WTC11 (cell line): ENCODE measurements at regions not wholly inside any gene's neighbourhood (a gene's known extent, or its start where the extent isn't known, plus 50 kb on each side); places are given as distances from the start of the nearest gene placed in this dataset.

Experiments used
- ATF3 ChIP-seq: sonication (generic); formaldehyde crosslinking; conservative IDR thresholded peaks from 2 replicates; pipeline ENCODE4 v1.8.1; 2022; ENCODE audit warnings: mild to moderate bottlenecking, missing genetic modification reagents
- CREB1 ChIP-seq: sonication (generic); formaldehyde crosslinking; IDR thresholded peaks from 2 replicates; pipeline ENCODE4 v1.8.0; 2023; ENCODE audit warnings: mild to moderate bottlenecking, missing genetic modification reagents
- CTCF ChIP-seq: fragments of 200-600 bp; IDR thresholded peaks from 2 replicates; pipeline ENCODE4 v1.8.0; 2022; ENCODE audit warnings: antibody characterized with exemption
- NFATC4 ChIP-seq: fragments of 250-450 bp; sonication (Bioruptor Pico); IDR thresholded peaks from 2 replicates; pipeline ENCODE4 v1.9.0; 2021; ENCODE audit warnings: mild to moderate bottlenecking
- SP1 ChIP-seq: sonication (generic); formaldehyde crosslinking; conservative IDR thresholded peaks from 2 replicates; pipeline ENCODE4 v1.8.1; 2022; ENCODE audit warnings: missing genetic modification reagents
- USF2 ChIP-seq: sonication (generic); formaldehyde crosslinking; IDR thresholded peaks from 2 replicates; pipeline ENCODE4 v1.8.1; 2023; ENCODE audit warnings: mild to moderate bottlenecking, missing genetic modification reagents, moderate library complexity

GRCh38 chr4:16391196-16391595, 164.9 kb upstream of the TAPT1 start:
- TF ChIP-seq CTCF (no peak), CREB1 (CRISPR knock-in tag) (no peak), USF2 (CRISPR knock-in tag) (no peak), SP1 (CRISPR knock-in tag) (no peak), ATF3 (CRISPR knock-in tag) (no peak), NFATC4 (CRISPR knock-in tag) (no peak)
